Osteocyte (in vitro differentiated cells): ENCODE measurements at regions not wholly inside any gene's neighbourhood (a gene's known extent, or its start where the extent isn't known, plus 50 kb on each side); places are given as distances from the start of the nearest gene placed in this dataset.

ENCODE experiments used
- DNase-seq: peaks from one replicate; pipeline ENCODE4 v3.0.0; 2021; ENCODE audit warnings: mixed read lengths; ENCODE audit not compliant: unreplicated experiment; ENCODE audit errors: extremely low spot score
- H3K27ac Mint-ChIP-seq: one replicate; pipeline ENCODE4 v1.8.0; 2021; ENCODE audit warnings: mild to moderate bottlenecking, mixed read lengths; ENCODE audit not compliant: unreplicated experiment
- H3K27me3 Mint-ChIP-seq: one replicate; pipeline ENCODE4 v1.8.0; 2021; ENCODE audit warnings: mixed read lengths; ENCODE audit not compliant: unreplicated experiment
- H3K36me3 Mint-ChIP-seq: one replicate; pipeline ENCODE4 v1.8.0; 2021; ENCODE audit warnings: mixed read lengths; ENCODE audit not compliant: unreplicated experiment
- H3K4me1 Mint-ChIP-seq: one replicate; pipeline ENCODE4 v1.8.0; 2021; ENCODE audit warnings: mixed read lengths; ENCODE audit not compliant: unreplicated experiment
- H3K4me3 Mint-ChIP-seq: one replicate; pipeline ENCODE4 v1.8.0; 2021; ENCODE audit warnings: mild to moderate bottlenecking, moderate library complexity, mixed read lengths; ENCODE audit not compliant: unreplicated experiment
- H3K9me3 Mint-ChIP-seq: one replicate; pipeline ENCODE4 v1.8.0; 2021; ENCODE audit warnings: mixed read lengths; ENCODE audit not compliant: unreplicated experiment
- CTCF ChIP-seq: fragments of 200-600 bp; sonication (generic); IDR thresholded peaks from 2 replicates; pipeline ENCODE4 v1.5.0; 2021; ENCODE audit warnings: antibody characterized with exemption, mild to moderate bottlenecking, moderate library complexity

GRCh38 chr1:55481634-55482033 is 266.5 kb upstream of the USP24 start:
- Mint-ChIP-seq H3K27me3 (no peaks in the 10 kb centered on the region), H3K27ac (no peak overlapping the region), H3K36me3 (no peaks in the 10 kb centered on the region), H3K9me3 (peaks cover 8% of the 10 kb centered on the region), H3K4me1 (peaks cover 4% of the 10 kb centered on the region), H3K4me3 (no peak overlapping the region)
- TF ChIP-seq CTCF: no peak
- no peak for DNase-seq

DNA sequence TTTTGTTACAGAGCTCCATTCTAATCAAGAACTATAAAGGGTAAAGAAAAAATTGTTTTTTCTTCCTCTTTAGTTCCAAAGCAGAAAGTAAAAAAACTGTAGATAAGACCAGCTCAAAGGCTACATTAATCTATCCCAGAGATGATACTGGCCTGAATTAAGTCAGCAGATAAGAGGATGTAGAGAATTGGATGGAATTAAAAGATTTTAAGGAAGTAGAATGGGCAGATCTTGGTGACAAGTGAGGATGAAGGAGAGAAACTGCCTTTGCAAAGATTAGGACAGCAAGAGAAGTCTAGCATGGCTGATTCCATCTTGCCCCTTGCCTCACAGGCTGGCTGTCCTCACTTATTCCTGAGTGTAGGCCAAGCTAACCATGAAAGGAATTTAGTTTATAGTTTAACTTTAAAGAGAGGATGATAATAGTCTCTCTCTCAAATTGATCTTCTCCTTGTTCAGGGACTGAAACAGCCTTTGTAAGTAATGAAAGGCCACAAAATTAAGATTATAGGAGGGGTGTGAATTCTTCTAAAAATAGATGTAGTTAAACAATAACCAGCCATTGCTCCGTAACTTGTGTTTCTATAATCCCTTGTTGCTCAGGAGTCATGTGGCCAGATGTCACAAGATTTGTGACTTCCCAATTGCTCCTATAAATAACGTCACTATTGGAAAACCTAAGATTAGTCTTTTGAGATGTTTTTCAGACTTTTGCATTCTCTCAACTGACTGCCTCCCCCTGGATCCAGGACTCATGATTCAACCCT is 265.0 kb upstream of the USP24 start:
- peaks cover 11% of the 10 kb centered on the region for H3K4me1 Mint-ChIP-seq
- H3K36me3 Mint-ChIP-seq: no peaks in the 10 kb centered on the region
- DNase-seq: no peak
- H3K27me3 Mint-ChIP-seq: no peaks in the 10 kb centered on the region
- peaks cover 8% of the 10 kb centered on the region for H3K9me3 Mint-ChIP-seq
- no peak overlapping the region for H3K4me3 Mint-ChIP-seq
- no peak for TF ChIP-seq CTCF
- H3K27ac Mint-ChIP-seq: no peak overlapping the region

- H3K27me3 Mint-ChIP-seq: no peaks in the 10 kb centered on the region
- DNase-seq: no peak
- peaks cover 8% of the 10 kb centered on the region for H3K9me3 Mint-ChIP-seq
- H3K4me1 Mint-ChIP-seq: peaks cover 17% of the 10 kb centered on the region
- TF ChIP-seq CTCF: peak; percentile 34
- no peaks in the 10 kb centered on the region for H3K36me3 Mint-ChIP-seq
- H3K27ac Mint-ChIP-seq: no peak overlapping the region
- H3K4me3 Mint-ChIP-seq: no peak overlapping the region
These were observed 263.6 kb upstream of the USP24 start for GRCh38 chr1:55478742-55479141.

- peaks cover 19% of the 10 kb centered on the region for H3K4me1 Mint-ChIP-seq
- H3K9me3 Mint-ChIP-seq: peaks cover 8% of the 10 kb centered on the region
- H3K27ac Mint-ChIP-seq: no peak overlapping the region
- no peak for TF ChIP-seq CTCF
- no peak overlapping the region for H3K4me3 Mint-ChIP-seq
- no peaks in the 10 kb centered on the region for H3K36me3 Mint-ChIP-seq
- no peaks in the 10 kb centered on the region for H3K27me3 Mint-ChIP-seq
- no peak for DNase-seq
These were observed 262.8 kb upstream of the USP24 start for GRCh38 chr1:55477953-55478352.

- DNase-seq: no peak
- no peak for TF ChIP-seq CTCF
- peaks cover 8% of the 10 kb centered on the region for H3K9me3 Mint-ChIP-seq
- no peaks in the 10 kb centered on the region for H3K27me3 Mint-ChIP-seq
- no peaks in the 10 kb centered on the region for H3K36me3 Mint-ChIP-seq
- H3K4me3 Mint-ChIP-seq: no peak overlapping the region
- H3K27ac Mint-ChIP-seq: no peak overlapping the region
- peaks cover 24% of the 10 kb centered on the region for H3K4me1 Mint-ChIP-seq
These were observed 261.4 kb upstream of the USP24 start for GRCh38 chr1:55476445-55477015.
